GM18858 (cell line): ENCODE measurements at regions not wholly inside any gene's neighbourhood (a gene's known extent, or its start where the extent isn't known, plus 50 kb on each side); places are given as distances from the start of the nearest gene placed in this dataset.

Experiments
- ATAC-seq: cut with Tn5 transposase; IDR thresholded peaks from one replicate; pipeline ENCODE4 v1.9.1; 2021; ENCODE audit not compliant: unreplicated experiment

DNA sequence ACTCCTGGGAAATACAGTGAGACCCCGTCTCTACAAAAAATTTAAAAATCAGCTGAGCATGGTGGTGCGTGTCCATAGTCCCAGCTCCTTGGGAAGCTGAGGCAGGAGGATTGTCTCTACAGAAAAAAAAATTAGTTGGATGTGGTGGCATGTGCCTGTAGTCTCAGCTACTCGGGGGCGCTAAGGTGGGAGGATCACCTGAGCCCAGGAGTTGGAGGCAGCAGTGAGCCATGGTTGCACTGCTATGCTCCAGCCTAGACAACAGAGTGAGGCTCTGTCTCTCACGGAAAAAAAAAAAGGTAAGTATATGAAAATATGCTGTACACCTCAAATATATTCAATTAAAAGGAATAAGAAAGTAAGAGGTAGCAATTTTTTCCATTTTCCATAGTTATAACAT, 92.5 kb upstream of the TGIF1 start:
- no peak for ATAC-seq

DNA sequence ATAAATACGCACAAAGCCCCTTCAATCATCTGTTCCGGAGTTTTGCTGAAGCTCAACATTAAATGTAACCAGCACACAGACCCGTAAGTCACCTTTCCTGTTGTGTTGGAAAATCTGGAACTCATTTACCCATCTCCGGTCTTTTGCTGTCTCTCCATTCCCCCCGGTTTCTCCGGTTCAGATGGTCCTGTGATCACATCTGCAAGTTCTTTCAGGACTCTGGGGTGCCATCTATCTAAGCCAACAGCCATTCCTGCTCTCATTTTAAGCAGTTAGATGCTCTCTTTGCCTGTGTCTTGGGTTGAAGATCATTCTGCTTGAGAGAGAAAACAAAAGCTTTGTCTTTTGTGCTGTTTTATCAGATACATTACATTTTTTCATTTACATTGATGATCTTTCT, 91.7 kb upstream of the TGIF1 start:
- no peak for ATAC-seq

DNA sequence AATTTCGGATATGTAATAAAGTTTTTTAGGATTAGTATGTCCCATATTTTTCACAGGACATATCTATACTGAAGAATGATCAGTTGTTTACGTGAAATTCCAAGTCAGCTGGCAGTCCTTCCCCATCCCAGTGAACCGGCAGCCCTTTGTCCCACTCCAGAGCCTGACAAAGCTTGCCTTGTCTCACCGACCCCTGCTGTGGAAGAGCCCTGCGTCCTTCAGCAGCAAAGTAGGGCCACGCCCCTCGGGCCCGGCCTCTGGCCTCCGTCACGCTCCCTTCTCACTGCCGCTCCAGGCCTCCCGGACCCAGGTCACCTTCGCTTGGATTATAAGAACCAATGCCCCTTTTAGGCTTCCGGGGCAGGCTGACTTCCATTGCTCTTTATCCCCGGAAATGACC, 89.8 kb upstream of the TGIF1 start:
- ATAC-seq, result no peak

DNA sequence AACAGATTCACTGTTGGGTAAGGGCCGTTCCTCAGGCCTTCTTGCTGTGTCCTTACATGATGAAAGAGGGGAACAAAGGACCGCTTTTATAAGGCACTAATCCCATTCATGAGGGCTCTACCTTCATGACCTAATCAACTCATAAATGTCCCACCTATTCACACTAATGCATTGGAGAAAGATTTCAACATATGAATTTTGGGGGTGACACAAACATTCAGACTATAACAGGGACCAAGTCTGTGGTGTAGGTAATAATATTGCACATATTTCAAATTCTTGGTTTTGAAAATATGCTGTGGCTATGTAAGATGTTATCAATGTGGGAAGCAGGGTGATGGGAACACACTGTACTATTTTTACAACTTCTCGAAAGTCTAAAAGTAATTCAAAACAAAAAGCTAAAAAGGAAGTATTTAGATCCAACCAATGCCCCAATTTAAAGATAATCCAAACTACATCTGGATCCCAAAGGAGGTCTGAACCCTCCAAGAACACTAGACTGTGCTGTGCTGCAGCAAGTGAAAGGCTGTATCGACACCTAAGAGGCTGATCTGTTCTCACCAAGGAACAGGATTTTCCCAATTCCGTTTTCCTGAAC, 82.4 kb upstream of the TGIF1 start:
- no peak for ATAC-seq

DNA sequence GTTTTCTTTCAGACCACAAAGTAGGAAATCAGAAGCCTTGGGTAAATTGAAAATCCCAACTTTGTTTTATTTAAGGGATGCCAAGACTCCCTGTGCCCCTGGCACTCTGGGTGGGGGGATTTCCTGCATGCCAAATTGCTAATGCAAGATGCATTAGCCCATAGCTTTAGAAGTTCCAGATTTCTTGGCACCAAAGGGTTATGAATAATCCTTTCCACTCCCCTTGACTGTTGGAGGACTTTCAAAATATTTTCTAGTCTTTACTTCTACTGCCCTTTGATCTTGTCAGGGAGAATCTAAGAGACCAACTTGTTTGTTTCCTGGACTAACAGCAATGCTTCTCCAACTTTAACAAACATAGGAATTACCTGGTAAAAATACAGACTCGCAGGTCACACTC, 81.8 kb upstream of the TGIF1 start:
- no peak for ATAC-seq

DNA sequence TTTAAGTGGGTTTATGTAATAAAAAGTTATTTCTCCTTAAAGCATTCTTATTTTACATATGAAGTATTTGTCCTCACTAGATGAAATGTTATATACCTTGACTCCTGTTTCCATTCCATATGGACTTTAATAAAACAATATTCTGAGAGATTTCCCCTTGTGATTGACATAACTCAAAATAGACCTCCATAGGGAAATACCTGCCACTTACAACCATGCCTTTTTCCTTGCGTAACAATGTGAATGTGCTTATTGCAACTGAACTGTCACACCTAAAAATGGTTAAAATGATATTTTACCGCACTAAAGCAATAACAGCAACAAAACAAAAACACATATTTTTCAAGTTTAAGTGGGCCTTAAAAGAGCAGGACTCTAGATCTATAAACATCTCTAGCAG, 70.3 kb upstream of the TGIF1 start:
- no peak for ATAC-seq

DNA sequence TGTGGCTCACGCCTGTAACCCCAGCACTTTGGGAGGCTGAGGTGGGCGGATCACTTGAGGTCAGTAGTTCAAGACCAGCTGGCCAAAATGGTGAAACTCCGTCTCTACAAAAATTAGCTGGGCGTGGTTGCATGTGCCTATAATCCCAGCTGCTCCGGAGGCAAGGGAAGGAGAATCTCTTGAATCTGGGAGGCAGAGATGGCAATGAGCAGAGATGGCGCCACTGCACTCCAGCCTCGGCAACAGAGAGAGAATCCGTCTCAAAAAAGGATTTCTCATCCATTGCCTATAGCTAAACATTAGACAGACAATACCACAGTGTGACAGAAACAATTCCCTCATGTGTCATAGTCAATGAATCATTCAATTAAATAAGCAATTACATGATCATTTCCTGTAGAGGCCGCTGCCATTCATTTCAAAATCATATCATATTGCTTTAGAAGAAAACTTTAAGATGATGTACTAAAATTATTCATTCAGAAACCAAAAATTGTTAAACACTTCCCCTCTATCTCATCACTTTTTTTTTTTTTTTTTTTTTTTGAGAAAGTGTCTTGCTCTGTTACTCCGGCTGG, 69.5 kb upstream of the TGIF1 start:
- ATAC-seq, result no peak

DNA sequence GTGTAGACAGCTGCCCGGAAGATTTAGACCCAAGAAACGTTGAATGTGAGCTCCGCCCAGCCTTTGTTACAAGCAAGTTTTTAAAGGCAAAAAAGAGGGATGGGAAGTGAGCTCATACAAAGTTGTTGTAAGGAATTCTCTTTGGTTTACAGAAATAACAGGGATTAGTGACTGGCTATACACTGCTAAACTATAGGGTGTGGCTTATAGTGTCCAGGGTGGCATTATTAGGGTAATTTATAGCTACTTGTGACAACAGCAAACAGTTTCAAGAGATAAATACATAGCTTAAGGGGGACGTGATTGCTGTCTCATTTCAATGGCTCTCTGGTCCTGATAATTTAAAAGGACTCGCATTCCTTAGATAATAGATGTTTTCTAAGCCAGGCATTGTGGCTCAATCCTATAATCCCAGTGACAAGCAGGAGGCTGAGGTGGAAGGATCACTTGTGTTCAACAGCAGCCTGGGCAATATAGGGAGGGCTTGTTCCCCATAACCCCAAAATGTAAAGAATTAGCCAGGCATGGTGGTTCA, 66.5 kb upstream of the TGIF1 start:
- ATAC-seq, result no peak

DNA sequence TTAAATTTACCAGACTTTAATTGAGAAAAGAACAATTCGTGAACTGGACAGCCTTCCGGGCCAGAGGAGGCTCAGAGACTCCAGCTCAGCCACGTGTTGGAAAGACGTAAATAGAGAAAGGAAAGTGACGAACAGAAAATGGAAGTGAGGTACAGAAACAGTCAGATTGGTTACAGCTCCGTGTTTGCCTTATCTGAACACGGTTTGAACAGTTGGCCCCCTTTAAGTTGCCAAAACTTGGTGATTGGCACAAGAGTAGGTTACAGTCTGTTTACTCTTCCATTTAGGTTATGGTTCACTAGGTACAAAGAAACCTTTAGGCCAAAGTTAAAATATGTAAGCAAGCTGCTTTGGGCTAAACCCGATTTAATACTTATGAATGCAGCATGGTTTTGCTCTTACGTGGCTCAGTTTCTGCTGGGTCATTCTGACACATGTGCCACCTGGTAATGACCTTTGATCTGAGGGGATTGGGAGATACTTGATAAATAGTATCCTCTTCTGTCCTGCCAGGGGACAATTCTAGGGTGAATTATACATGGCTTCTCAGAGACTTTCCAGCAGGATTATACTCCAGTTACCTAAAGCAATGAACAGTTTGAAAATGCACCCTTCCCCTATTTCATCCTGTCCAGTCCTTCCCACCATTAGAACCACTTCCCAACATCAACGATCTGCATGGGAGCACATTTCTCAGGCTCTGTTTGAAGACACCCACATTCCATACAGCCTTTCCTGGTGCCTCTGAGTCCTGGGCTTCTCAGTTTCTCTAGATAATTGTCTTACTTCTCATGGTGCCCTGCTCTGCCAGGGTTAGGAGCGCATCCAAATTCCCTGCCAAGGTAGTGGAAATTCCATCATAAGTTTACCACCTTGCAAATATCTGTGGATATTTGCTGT, 65.1 kb upstream of the TGIF1 start:
- peak; percentile 71 for ATAC-seq

DNA sequence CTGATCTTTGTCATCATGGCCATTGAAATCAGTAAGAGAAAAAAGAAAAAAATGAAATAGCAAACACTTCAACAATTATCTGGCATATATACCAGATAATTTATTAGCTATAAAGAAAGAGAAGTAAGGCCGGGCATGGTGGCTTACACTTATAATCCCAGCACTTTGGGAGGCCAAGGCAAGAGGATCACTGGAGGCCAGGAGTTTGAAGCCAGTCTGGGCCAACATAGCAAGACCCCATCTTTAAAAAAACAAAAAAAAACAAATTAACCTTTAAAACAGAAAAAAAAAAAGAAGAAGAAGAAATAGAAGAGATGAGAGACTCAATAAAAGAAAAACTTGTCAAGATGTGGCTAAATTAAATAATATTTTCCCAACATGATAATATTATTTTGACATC, 61.6 kb upstream of the TGIF1 start:
- no peak for ATAC-seq

DNA sequence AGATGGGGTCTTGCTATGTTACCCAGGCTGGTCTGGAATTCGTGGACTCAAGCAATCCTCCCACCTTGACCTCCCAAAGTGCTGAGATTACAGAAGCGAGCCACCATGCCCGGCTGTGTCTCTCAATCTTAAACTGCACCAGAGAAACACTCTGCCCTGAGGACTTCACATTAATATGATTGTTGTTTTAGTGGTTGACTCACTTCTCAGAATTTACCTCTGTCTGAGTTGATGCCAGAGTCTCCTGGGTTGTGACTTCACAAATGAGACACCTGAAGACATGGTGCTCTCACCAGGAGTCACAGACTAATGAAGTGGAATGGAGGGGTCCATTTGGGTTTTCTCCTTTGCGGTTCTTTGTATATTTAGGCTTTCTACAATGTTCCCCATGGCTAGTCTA, 61.0 kb upstream of the TGIF1 start:
- no peak for ATAC-seq

DNA sequence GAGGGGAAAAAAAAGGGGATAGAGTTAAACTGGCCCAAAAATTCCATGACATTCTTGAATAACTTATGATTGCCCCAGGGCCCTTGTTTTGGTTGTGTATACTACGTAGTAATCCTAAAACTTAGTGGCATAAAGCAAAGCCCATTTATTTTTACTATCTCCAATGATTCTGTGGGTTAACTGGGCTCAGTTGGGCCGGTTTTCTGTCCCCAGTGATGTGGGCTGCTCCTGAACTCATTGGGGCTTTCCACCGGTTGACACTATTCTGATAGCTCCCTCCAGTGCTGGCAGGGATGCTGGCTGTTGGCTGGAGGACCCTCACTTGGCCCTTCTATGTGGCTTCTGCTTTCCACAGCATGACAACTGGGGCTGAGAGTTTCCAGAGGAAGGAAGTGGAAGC, 60.0 kb upstream of the TGIF1 start:
- ATAC-seq, result no peak

DNA sequence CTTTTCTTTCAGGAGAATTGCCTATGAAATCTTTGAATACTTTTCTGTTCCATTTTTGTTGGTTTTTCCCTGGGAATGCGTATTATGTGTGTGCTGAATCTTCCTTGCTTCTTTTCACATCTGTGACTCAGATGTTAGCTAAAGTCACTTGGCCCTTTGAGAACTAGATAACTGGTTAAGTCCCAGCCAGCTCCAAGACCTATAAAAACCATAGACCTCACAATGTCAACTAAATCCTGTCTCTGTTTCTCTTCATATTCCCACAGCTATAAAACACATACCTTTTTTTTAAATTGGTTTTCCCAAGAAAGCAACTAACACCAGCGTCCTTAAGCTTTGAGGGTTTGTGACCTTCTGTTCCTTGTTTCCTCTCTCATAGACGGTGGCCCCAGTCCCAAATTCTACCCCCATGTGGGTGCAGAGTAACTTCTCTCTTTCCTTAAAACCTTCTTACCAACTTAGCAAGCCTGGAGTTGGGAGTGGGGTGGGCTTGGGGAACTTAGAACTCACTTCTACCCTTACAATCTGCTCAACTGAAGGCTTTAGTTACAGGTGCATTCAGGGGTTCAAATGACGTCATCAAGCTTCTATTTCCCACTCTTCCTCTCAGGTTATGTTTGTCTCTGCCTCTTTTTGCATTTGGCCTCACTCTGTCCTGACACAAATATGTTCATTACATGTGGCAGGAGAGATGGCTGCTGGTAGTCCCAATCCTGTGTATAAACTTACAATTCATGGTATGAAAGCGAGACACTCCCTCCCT, 58.1 kb upstream of the TGIF1 start:
- ATAC-seq, result no peak

DNA sequence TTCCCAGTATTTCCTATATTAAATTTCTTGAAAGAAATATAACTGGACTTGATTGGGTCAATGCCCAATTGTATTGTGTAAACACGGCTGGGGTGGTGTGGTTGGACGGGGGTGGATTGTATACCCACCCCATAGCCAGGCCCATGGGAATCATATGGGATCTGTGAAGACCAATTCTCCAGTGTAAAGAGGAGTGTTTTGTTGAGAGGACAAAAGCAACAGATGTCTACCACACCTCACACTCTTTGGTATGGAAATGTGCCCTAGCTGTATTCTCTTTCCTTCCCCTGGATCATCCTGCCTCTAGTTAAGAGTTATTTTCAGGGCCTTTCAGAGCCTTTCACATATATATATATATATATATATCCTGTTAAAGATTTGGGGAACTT, 57.5 kb upstream of the TGIF1 start:
- no peak for ATAC-seq

DNA sequence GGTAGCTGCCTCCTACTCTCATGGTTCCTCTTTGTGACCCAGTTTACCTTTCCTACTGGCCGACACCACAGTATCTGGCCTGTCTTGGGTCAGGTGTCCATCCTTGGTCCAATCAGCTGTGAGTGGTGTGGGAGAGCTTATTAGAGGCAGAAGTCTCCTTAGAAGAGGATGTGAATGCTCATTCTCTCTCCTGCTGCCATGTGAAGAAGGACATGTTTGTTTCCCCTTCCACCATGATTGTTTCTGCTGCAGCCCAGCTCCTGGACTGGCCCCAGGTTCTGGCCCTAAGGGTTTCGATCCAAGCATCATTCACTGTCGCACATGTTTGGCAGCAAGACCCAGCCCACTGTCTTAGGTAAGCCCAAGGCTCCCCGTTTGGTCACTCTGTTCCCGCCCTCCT, 55.3 kb upstream of the TGIF1 start:
- ATAC-seq, result no peak

DNA sequence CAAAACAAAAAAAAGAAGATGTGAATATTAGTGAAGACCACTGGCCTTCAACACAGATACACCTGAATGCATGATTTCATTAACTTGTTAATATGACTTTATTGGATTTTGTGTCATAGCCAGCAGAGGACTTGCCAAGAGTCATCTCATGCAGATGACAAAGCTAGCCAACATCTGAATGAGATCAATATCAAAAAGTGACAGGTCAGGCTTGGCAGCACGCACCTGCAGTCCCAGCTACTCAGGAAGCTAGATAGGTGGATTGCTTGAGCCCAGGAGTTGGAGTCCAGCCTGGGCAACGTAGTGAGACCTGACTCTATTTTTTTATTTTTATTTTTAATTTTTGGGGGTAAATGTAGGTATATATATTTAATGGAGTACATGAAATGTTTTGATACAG, 54.5 kb upstream of the TGIF1 start:
- ATAC-seq, result no peak

DNA sequence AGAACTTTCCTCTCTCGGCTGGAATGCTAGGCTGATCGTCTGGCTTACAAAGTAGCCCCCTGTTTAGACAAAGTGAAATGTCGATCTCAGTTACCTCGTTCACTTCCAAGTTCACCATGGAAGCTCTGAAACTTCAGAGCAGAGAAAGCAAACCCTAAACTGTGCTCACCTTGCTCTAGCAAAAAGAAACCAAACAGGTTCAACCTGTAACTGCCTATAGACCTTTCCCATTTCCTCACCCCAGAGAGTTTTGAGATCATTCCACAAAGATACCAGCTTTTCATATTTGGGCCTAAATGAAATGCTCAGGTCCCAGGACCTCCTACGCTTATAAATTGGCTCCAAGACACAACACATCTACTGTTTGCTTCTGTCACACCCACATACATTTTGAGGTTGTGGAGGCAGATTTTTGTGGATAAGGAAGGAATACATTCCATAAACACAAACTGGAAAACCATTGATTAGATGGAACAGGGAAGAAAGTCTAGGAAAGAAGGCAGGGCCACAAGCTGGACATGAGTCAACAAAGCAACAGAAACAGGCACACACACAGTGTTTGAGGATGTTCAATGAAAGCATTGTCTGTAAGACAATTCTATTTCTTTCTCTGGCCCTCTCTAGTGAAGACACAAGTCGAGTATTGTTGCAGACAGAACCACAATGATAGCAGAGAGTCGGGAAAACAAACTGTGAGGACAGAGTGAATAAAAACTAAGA, 52.8 kb upstream of the TGIF1 start:
- no peak for ATAC-seq

DNA sequence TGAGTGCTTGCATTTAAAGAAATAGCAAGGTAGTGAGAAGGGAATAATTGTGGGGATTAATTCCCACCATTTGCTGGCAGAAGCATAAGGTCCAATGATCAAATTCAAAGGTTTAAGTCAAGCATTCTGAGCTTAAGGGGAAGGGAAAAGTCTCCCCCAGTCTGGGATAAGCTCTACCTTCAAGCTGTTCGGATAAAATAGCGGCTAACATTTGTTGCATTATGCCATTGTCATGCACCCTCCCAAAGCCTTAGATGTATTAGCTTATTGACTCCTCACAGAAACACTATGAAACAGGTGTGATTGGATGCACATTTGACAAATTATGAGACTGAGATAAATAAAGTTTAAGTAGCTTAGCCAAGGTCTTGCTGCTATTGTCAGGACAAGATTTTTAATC, 52.2 kb upstream of the TGIF1 start:
- no peak for ATAC-seq
